CD8-positive, alpha-beta memory T cell (primary cell): ENCODE measurements at regions not wholly inside any gene's neighbourhood (a gene's known extent, or its start where the extent isn't known, plus 50 kb on each side); places are given as distances from the start of the nearest gene placed in this dataset.
"Not testable (repeated sequence)": the region's sequence is repeated elsewhere in the genome, so short reads cannot be mapped to it uniquely, and the experiment has no call there.

Experiments
- CTCF ChIA-PET: fragments of 350-600 bp; sonication (Branson Sonifier 250); formaldehyde crosslinking; loops from one replicate; lab custom pipeline; 2021; ENCODE audit warnings: antibody characterized with exemption; lab: Charles Lee
- POLR2A ChIA-PET: fragments of 350-600 bp; sonication (Branson Sonifier 250); formaldehyde crosslinking; loops from one replicate; lab custom pipeline; 2021; ENCODE audit warnings: antibody characterized with exemption; lab: Charles Lee
- DNase-seq, 5 donors: peaks; one replicate each; pipeline versions ENCODE4 v3.0.0 to v3.0.0-alpha.2; 2020 to 2022; ENCODE audit warnings: mixed read lengths in 1 of 5
- H3K27ac ChIP-seq: one replicate; pipeline ENCODE4 v1.7.0; 2013; ENCODE audit warnings: low read depth, mild to moderate bottlenecking, low read length, moderate library complexity
- H3K27me3 ChIP-seq: 2 replicates; pipeline ENCODE4 v1.7.0; 2013; ENCODE audit warnings: low read length, mild to moderate bottlenecking; ENCODE audit not compliant: insufficient read depth, poor library complexity, severe bottlenecking
- H3K36me3 ChIP-seq: 2 replicates; pipeline ENCODE4 v1.7.0; 2013; ENCODE audit warnings: mild to moderate bottlenecking, low read length, moderate library complexity; ENCODE audit not compliant: insufficient read depth
- H3K4me1 ChIP-seq: 2 replicates; pipeline ENCODE4 v1.7.0; 2013; ENCODE audit warnings: mild to moderate bottlenecking, low read length, moderate library complexity; ENCODE audit not compliant: insufficient read depth
- H3K4me3 ChIP-seq: 2 replicates; pipeline ENCODE4 v1.7.0; 2013; ENCODE audit warnings: mild to moderate bottlenecking, low read length
- H3K9me3 ChIP-seq: 2 replicates; pipeline ENCODE4 v1.7.0; 2013; ENCODE audit warnings: mild to moderate bottlenecking, low read length
- H3K27ac Mint-ChIP-seq, 8 donors: one replicate each; pipeline ENCODE4 v1.8.0; 2020 to 2021; ENCODE audit warnings: mixed read lengths in 8 of 8, mild to moderate bottlenecking in 6 of 8, inconsistent platforms in 3 of 8, moderate library complexity in 3 of 8
- H3K27me3 Mint-ChIP-seq, 2 donors: one replicate each; pipeline ENCODE4 v1.8.0; 2020 to 2021; ENCODE audit warnings: mixed read lengths in 2 of 2, mild to moderate bottlenecking in 1 of 2, moderate library complexity in 1 of 2
- H3K36me3 Mint-ChIP-seq, 3 donors: one replicate each; pipeline ENCODE4 v1.8.0; 2020 to 2021; ENCODE audit warnings: mixed read lengths in 3 of 3, inconsistent platforms in 1 of 3, mild to moderate bottlenecking in 1 of 3
- H3K4me1 Mint-ChIP-seq, 3 donors: one replicate each; pipeline ENCODE4 v1.8.0; 2020 to 2021; ENCODE audit warnings: mixed read lengths in 3 of 3, inconsistent platforms in 1 of 3, mild to moderate bottlenecking in 1 of 3
- H3K4me3 Mint-ChIP-seq, 7 donors: one replicate each; pipeline ENCODE4 v1.8.0; 2020 to 2021; ENCODE audit warnings: mixed read lengths in 7 of 7, mild to moderate bottlenecking in 6 of 7, moderate library complexity in 4 of 7, inconsistent platforms in 2 of 7
- H3K9me3 Mint-ChIP-seq, 5 donors: one replicate each; pipeline ENCODE4 v1.8.0; 2020 to 2022; ENCODE audit warnings: mixed read lengths in 5 of 5, mild to moderate bottlenecking in 3 of 5, moderate library complexity in 2 of 5, inconsistent platforms in 1 of 5

GRCh38 chr5:19288311-19288710 lies 699.7 kb downstream of the CDH18 start:
- peaks cover 11 to 20% (median 12%) of the 10 kb centered on the region in 5 donors for H3K9me3 Mint-ChIP-seq

GRCh38 chr5:19297934-19298333 lies 690.1 kb downstream of the CDH18 start:
- peaks cover 2 to 19% (median 7%) of the 10 kb centered on the region in 5 donors for H3K9me3 Mint-ChIP-seq

More at GRCh38 chr5:19288311-19288710, 699.7 kb downstream of the CDH18 start:
- H3K27me3 Mint-ChIP-seq, H3K4me1 ChIP-seq, H3K36me3 ChIP-seq, H3K4me1 Mint-ChIP-seq, H3K36me3 Mint-ChIP-seq, H3K27me3 ChIP-seq, CTCF ChIA-PET, POLR2A ChIA-PET, DNase-seq, H3K4me3 ChIP-seq, H3K4me3 Mint-ChIP-seq, H3K27ac Mint-ChIP-seq, H3K9me3 ChIP-seq: not testable (repeated sequence)
- H3K27ac ChIP-seq = peak overlapping the region; percentile 43

GRCh38 chr5:19301271-19301670 lies 686.7 kb downstream of the CDH18 start:
- ChIA-PET POLR2A (no interaction called here), CTCF (no interaction called here)
- Histone ChIP-seq H3K36me3 (no peaks in the 10 kb centered on the region), H3K4me3 (no peak overlapping the region), H3K9me3 (no peaks in the 10 kb centered on the region), H3K4me1 (no peaks in the 10 kb centered on the region), H3K27ac (no peak overlapping the region), H3K27me3 (no peaks in the 10 kb centered on the region)
- Mint-ChIP-seq H3K4me1 (no peaks in the 10 kb centered on the region), H3K27ac (no peak overlapping the region), H3K27me3 (no peaks in the 10 kb centered on the region), H3K4me3 (no peak overlapping the region), H3K36me3 (no peaks in the 10 kb centered on the region), H3K9me3 (peaks cover 3 to 14% (median 13%) of the 10 kb centered on the region in 5 donors)
- DNase-seq = no peak

More at GRCh38 chr5:19297934-19298333, 690.1 kb downstream of the CDH18 start:
- H3K4me1 ChIP-seq = no peaks in the 10 kb centered on the region
- H3K36me3 Mint-ChIP-seq = no peaks in the 10 kb centered on the region
- no peaks in the 10 kb centered on the region for H3K27me3 ChIP-seq
- no peak for DNase-seq
- H3K27me3 Mint-ChIP-seq = no peaks in the 10 kb centered on the region
- no peaks in the 10 kb centered on the region for H3K4me1 Mint-ChIP-seq
- no peak overlapping the region for H3K4me3 ChIP-seq
- no peak overlapping the region for H3K4me3 Mint-ChIP-seq
- no peak overlapping the region for H3K27ac Mint-ChIP-seq
- ChIA-PET CTCF (no interaction called here), POLR2A (no interaction called here)
- H3K9me3 ChIP-seq = no peaks in the 10 kb centered on the region
- H3K36me3 ChIP-seq = no peaks in the 10 kb centered on the region
- no peak overlapping the region for H3K27ac ChIP-seq

GRCh38 chr5:19314840-19315239 lies 673.2 kb downstream of the CDH18 start:
- Histone ChIP-seq H3K27me3 (no peaks in the 10 kb centered on the region), H3K4me3 (no peak overlapping the region), H3K27ac (no peak overlapping the region), H3K4me1 (no peaks in the 10 kb centered on the region), H3K9me3 (no peaks in the 10 kb centered on the region), H3K36me3 (no peaks in the 10 kb centered on the region)
- ChIA-PET POLR2A (no interaction called here), CTCF (no interaction called here)
- DNase-seq = no peak
- no peak overlapping the region for H3K4me3 Mint-ChIP-seq
- H3K9me3 Mint-ChIP-seq = peaks cover 4 to 29% (median 13%) of the 10 kb centered on the region in 5 donors
- no peaks in the 10 kb centered on the region for H3K36me3 Mint-ChIP-seq
- H3K27me3 Mint-ChIP-seq = no peaks in the 10 kb centered on the region
- no peak overlapping the region for H3K27ac Mint-ChIP-seq
- no peaks in the 10 kb centered on the region for H3K4me1 Mint-ChIP-seq

GRCh38 chr5:19319252-19319651 lies 668.7 kb downstream of the CDH18 start:
- Mint-ChIP-seq H3K9me3 (peaks cover 4 to 32% (median 15%) of the 10 kb centered on the region in 5 donors), H3K4me1 (no peaks in the 10 kb centered on the region), H3K36me3 (no peaks in the 10 kb centered on the region), H3K27me3 (no peaks in the 10 kb centered on the region), H3K4me3 (no peak overlapping the region), H3K27ac (no peak overlapping the region)
- Histone ChIP-seq H3K36me3 (no peaks in the 10 kb centered on the region), H3K9me3 (no peaks in the 10 kb centered on the region), H3K4me1 (no peaks in the 10 kb centered on the region), H3K27me3 (no peaks in the 10 kb centered on the region), H3K27ac (no peak overlapping the region), H3K4me3 (no peak overlapping the region)
- ChIA-PET POLR2A (no interaction called here), CTCF (no interaction called here)
- no peak for DNase-seq

GRCh38 chr5:19322716-19323485 lies 665.1 kb downstream of the CDH18 start:
- POLR2A ChIA-PET = no interaction called here
- CTCF ChIA-PET = no interaction called here

GRCh38 chr5:19334278-19334677 lies 653.7 kb downstream of the CDH18 start:
- Histone ChIP-seq H3K4me1 (no peaks in the 10 kb centered on the region), H3K36me3 (no peaks in the 10 kb centered on the region), H3K4me3 (no peak overlapping the region), H3K9me3 (no peaks in the 10 kb centered on the region), H3K27me3 (no peaks in the 10 kb centered on the region), H3K27ac (no peak overlapping the region)
- ChIA-PET POLR2A (no interaction called here), CTCF (no interaction called here)
- Mint-ChIP-seq H3K36me3 (no peaks in the 10 kb centered on the region), H3K27ac (no peak overlapping the region), H3K27me3 (no peaks in the 10 kb centered on the region), H3K4me1 (no peaks in the 10 kb centered on the region), H3K9me3 (peaks cover 0 to 34% (median 15%) of the 10 kb centered on the region in 5 donors), H3K4me3 (no peak overlapping the region)
- no peak for DNase-seq

More at GRCh38 chr5:19322716-19323485, 665.1 kb downstream of the CDH18 start:
- H3K27me3 Mint-ChIP-seq = no peaks in the 10 kb centered on the region
- Histone ChIP-seq H3K4me3 (no peak overlapping the region), H3K36me3 (no peaks in the 10 kb centered on the region), H3K4me1 (no peaks in the 10 kb centered on the region), H3K27me3 (no peaks in the 10 kb centered on the region), H3K9me3 (no peaks in the 10 kb centered on the region), H3K27ac (no peak overlapping the region)
- no peak for DNase-seq
- no peaks in the 10 kb centered on the region for H3K36me3 Mint-ChIP-seq
- H3K27ac Mint-ChIP-seq = no peak overlapping the region
- no peak overlapping the region for H3K4me3 Mint-ChIP-seq
- H3K9me3 Mint-ChIP-seq = peaks cover 2 to 29% (median 10%) of the 10 kb centered on the region in 5 donors
- H3K4me1 Mint-ChIP-seq = no peaks in the 10 kb centered on the region

GRCh38 chr5:19342942-19343341 lies 645.1 kb downstream of the CDH18 start:
- Mint-ChIP-seq H3K9me3 (peaks cover 10 to 43% (median 22%) of the 10 kb centered on the region in 5 donors), H3K27me3 (no peaks in the 10 kb centered on the region), H3K36me3 (no peaks in the 10 kb centered on the region), H3K4me1 (no peaks in the 10 kb centered on the region), H3K4me3 (no peak overlapping the region), H3K27ac (no peak overlapping the region)
- DNase-seq = no peak
- no peaks in the 10 kb centered on the region for H3K9me3 ChIP-seq
- no peaks in the 10 kb centered on the region for H3K4me1 ChIP-seq
- H3K27ac ChIP-seq = no peak overlapping the region
- ChIA-PET POLR2A (no interaction called here), CTCF (no interaction called here)
- no peaks in the 10 kb centered on the region for H3K27me3 ChIP-seq
- H3K36me3 ChIP-seq = no peaks in the 10 kb centered on the region
- H3K4me3 ChIP-seq = no peak overlapping the region
